GM21723 (cell line): ENCODE measurements at regions not wholly inside any gene's neighbourhood (a gene's known extent, or its start where the extent isn't known, plus 50 kb on each side); places are given as distances from the start of the nearest gene placed in this dataset.
"Not testable (repeated sequence)": the region's sequence is repeated elsewhere in the genome, so short reads cannot be mapped to it uniquely, and the experiment has no call there.

Source experiments
- ATAC-seq: cut with Tn5 transposase; IDR thresholded peaks from one replicate; pipeline ENCODE4 v1.9.1; 2021; ENCODE audit warnings: mild to moderate bottlenecking, moderate library complexity; ENCODE audit not compliant: unreplicated experiment

DNA sequence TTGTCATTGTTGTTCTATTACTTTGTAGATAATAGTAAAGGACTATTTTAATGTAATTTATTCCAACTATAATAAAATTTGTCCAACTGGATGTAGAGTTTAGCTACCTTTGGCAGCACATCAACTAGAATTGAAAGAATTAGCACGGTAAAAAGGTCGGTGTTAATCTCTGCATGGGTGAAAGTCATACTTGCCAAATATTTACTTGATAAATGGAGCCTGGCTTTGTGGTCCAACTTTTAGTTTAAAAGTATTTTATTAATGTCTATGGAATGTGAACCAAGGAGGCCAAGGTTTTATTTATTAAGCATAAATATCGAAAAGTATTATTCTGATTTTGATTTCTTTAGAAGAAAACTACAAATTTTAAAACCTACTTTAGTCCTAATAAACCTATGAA lies 1389.0 kb downstream of the PCDH9 start:
- no peak for ATAC-seq

DNA sequence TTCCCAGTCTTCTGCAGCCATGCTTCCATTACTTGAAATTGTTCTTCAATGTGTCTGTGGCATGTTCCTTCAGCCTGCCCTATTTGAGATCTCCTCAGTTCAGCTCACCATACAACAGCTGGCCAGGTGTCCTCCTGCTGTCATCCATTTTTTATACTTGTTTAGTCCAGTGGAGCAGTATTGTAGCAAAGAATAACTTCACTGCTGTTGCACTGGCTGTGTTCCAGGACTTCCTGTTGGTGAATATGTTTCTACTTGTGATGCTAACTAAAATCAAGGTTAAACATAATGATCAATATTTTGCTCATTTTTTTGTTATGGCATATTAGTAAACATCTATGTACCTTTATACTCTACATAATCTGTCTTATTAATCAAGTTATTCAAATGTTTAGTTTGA lies 1394.1 kb downstream of the PCDH9 start:
- ATAC-seq, result no peak

GRCh38 chr13:65834897-65835296 lies 1395.2 kb downstream of the PCDH9 start:
- no peak for ATAC-seq

DNA sequence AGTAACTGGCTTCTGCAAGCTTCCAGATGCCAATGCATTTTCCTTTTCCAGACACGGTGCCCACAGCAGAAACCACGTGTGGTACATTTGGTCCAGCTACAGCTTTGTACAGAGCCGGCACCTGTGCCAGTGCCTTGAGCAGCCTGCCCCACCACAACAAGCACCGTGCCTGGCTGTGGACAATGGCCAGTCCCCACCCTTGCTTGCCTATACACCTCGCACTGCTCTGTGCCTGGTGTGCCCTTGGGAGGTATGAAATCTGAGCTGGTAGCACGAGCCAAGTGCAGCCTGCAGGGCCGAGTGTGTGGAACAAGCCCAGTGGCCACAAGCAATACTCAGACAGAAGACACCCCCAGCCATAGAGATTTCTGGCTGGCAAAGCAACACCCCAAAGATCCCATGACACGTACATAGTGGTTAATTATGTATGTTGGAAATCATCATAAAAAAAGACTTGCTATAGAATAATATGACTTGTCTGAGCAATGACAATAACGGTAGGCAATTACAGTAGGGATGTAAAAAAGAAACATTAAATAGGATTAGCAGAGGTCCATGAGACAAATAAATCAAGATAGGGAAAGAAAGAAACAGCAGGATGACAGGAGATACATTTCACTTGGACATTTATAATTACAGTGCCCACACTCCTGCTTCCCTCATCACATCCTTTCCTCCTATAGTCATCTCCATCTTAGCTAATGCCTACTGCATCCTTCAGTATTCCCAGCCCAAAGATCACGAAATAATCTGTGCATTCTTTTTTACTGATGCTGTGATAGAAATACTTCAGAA lies 1399.5 kb downstream of the PCDH9 start:
- no peak for ATAC-seq

DNA sequence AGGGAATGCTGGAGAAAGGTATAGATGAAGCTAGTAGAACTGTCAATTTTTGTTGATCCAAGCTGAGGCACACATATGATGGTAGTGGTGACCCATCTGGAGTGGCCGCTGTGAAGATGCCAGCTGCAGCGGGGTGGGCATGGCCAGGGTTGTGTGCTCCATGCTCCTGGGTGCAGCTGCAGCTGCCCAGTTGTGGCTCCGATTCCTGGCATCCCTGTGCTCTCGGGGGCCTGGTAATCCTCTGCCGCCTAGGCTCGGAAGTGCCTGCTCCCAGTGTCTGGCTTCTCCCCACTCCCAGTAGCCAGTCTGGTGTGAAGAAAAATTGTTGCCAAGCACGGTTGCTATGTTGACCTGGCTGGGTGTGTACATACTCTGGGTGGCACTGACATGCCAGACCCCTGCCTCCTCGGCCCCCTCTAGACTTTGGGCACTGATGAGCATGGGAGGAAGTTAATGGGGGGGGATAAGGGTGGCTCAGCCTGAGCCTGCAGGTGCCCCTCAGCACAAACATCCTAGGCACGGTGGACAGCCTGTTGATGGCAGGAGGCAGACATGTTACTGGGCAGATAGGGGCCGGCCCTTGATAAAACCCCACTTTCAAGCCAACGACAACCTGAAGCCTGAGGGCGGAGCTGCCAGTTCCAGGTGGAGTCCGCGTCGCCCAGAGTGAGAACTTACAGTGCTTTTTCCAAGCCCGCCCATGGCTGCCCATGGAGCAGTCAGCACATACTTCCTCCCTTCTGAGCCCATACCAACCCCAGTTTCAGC lies 1400.7 kb downstream of the PCDH9 start:
- no peak for ATAC-seq

DNA sequence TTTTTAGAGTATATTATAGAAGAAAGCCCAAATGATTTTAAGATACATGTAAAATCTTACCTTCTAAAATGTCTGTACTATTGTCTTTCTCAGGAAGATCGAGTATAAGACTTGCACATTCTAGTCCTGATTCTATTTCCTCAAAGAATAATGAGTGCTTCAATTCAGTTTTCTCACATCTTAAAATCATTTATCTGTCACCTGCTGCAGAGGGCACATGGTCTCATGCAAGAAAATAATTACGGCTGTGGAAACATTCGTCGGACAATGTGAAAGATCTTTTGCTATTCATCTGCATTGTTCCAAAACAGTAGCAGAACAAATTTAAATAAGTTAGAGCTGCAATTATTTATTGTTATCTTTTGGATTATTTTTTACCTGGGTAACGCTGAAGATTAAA lies 1403.5 kb downstream of the PCDH9 start:
- no peak for ATAC-seq

DNA sequence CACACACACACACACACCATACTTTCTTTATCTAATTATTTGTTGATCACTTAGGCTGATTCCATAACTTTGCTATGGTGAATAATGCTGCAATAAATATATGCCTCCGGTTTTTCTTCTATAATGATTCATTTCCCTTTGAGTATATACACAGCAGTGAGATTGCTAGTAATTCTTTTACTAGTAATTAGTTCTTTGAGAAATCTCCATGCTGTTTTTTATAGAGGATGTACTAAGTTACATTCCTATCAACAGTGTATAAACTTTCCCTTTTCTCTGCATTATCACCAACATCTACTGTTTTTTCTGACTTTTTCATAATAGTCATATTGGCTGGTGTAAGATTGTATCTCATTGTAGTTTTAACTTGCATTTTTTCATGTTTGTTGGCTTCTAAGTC lies 1405.1 kb downstream of the PCDH9 start:
- no peak for ATAC-seq

GRCh38 chr13:65808061-65808460 lies 1422.1 kb downstream of the PCDH9 start:
- ATAC-seq, result no peak

GRCh38 chr13:65803530-65804392 lies 1426.4 kb downstream of the PCDH9 start:
- ATAC-seq, result no peak

GRCh38 chr13:65789815-65790214 lies 1440.3 kb downstream of the PCDH9 start:
- ATAC-seq, result no peak

DNA sequence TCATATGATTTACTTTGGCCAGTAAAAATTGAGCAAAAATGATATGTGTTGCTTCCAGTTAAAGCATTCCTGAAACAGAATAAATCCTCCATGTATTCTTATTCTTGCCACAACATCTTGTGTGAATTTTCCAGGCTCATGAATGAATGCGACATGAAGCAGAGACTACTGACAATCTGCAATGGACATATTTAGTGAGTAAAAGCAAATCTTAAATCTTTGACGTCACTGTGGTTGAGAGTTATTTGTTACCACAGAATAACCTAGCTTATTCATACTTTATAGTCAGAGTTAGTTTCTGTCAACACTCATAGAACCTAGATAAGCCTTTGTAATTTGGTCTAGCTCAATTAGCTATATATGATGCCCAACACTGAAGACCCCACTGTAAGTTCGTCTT lies 1443.1 kb downstream of the PCDH9 start:
- no peak for ATAC-seq

GRCh38 chr13:65784088-65784816 lies 1445.9 kb downstream of the PCDH9 start:
- ATAC-seq, result no peak

- no peak for ATAC-seq
Observed at GRCh38 chr13:65783383-65783782, 1446.8 kb downstream of the PCDH9 start.

DNA sequence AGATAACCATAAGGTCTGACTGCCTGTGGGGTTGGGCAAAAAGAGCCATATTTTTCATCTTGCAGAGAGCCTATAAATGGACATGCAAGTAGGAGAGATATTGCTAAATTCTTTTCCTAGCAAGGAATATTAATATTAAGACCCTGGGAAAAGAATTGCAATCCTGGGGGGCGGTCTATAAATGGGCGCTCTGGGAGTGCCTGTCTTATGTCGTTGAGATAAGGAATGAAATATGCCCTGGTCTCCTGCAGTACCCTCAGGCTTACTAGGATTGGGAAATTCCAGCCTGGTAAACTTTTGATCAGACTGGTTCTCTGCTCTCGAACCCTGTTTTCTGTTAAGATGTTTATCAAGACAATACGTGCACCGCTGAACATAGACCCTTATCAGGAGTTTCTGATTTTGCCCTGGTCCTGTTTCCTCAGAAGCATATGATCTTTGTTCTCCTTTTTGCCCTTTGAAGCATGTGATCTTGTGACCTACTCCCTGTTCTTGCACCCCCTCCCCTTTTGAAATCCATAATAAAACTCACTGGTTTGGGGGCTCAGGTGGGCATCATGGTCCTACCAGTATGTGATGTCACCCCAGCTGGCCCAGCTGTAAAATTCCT lies 1458.3 kb downstream of the PCDH9 start:
- ATAC-seq, result not testable (repeated sequence)

GRCh38 chr13:65768545-65768944 lies 1461.6 kb downstream of the PCDH9 start:
- ATAC-seq, result no peak

- no peak for ATAC-seq
Observed at GRCh38 chr13:65763811-65764210, 1466.3 kb downstream of the PCDH9 start.

DNA sequence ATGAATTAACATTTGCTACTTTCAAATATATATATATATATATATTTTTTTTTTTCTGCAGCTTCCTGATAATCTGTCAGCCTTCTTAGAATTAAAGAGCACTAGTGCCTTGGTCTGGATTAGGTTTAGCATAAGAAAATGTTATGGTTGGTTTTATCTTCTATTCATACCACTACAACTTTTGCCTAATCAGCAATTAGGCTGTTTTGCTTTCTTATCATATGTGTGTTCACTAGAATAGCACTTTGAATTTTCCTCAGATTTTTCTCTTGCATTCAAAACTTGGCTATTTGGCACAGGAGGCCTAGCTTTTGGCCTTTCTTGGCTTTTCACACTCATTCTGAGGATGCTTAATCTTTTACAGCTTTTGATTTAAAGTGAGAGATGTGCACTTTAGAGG lies 1468.1 kb downstream of the PCDH9 start:
- no peak for ATAC-seq

GRCh38 chr13:65756071-65756671 lies 1474.0 kb downstream of the PCDH9 start:
- ATAC-seq, result no peak

DNA sequence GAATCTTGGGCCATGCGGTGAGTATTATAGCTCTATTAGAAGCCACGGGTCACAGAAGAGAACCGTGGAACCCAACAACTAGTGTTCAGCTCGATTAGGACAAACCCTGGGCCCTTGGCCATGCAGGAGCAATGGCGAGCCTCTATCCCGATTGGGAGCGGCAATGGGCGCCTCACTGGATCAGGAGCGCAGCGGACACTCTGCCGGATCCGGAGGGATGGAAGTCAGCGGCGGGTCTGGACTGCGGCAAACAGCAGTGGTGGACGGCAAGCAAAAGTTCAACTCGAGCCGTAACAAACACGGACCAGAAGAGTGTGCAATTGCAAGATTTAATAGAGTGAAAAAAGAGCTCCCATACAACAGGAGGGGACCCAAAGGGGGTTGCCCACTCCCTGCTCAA lies 1481.9 kb downstream of the PCDH9 start:
- ATAC-seq, result no peak

- no peak for ATAC-seq
Observed at GRCh38 chr13:65746406-65746921, 1483.7 kb downstream of the PCDH9 start.
